HuH-7.5 (cell line): ENCODE measurements at regions not wholly inside any gene's neighbourhood (a gene's known extent, or its start where the extent isn't known, plus 50 kb on each side); places are given as distances from the start of the nearest gene placed in this dataset.
"Not testable (repeated sequence)": the region's sequence is repeated elsewhere in the genome, so short reads cannot be mapped to it uniquely, and the experiment has no call there.

Experiments
- DNase-seq: peaks from one replicate; pipeline ENCODE4 v3.0.0; 2011; ENCODE audit warnings: low spot score

GRCh38 chr5:98309785-98310598 lies 463.5 kb upstream of the RGMB start:
- no peak for DNase-seq

DNA sequence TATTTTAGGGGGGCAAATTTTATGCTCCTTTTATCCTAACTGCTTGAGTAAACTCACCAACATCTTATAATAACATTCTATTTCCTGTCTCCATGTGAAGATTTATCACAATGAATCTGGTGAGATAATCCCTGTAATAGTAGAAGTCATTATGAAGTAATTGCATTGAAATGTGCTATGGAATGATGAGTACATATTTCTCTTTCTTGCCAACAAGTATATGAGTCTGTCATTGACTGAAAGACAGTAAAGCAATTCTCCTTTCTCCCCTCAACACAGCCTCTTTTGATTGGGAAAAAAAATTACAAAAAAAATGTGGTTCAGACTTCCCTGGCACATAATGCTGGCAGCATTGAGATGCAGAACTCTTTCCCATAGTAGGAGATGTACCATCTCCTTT lies 459.2 kb upstream of the RGMB start:
- DNase-seq = no peak

GRCh38 chr5:98318386-98318785 lies 455.1 kb upstream of the RGMB start:
- no peak for DNase-seq

DNA sequence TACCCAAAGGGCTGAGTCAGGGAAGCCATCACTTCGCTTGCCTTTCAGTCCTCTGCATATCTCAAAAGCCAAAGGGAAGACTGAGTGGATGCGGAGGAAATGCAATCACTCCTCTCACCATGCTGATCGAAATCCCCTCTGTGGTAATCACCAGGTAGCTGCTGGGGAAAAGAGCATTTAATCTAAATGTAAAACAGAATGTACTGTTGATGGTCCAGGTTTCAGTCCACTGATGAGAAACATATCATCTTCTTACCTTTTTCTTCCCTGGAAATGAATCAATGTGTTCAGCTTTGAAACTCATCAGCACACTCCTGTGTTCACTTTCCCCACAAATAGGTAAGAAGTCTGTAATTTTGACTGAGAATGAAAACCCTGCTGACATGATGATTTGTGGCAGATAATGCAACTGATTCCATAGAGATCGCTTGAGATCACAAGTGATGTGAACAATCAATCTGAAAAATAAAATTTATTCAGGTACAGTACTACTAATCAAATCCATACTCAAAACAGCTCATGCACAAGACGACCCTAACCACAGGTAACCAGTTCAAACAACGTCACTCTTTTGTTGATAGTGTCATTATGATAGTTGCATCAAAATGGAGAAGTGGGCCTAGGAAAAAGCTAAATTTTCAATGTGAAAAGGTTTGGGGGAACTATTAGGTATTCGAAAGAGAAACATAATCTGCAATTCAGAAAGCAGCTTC lies 454.0 kb upstream of the RGMB start:
- no peak for DNase-seq

GRCh38 chr5:98320343-98320742 lies 453.1 kb upstream of the RGMB start:
- no peak for DNase-seq

- DNase-seq = no peak
Measured at GRCh38 chr5:98321361-98321760, 452.1 kb upstream of the RGMB start.

- not testable (repeated sequence) for DNase-seq
Measured at GRCh38 chr5:98325187-98325586, 448.3 kb upstream of the RGMB start.

DNA sequence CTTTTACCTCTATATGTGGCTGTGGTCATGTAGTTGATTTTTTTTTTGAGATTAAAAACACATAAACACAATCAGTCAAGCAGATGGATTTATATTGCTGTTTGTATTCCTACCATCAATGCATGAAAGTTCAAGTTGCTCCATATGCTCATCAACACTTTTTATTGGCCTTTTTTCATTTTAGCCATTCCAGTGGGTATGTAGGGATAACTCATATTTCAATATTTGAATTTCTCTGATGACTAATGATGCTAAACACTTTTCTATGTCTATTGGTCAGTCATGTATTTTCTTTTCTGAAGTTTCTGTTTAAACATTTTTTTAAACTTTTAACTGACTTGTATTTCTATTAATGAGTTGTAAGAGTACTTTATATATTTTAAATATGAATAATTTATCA lies 445.4 kb upstream of the RGMB start:
- no peak for DNase-seq

GRCh38 chr5:98330871-98331270 lies 442.6 kb upstream of the RGMB start:
- no peak for DNase-seq

DNA sequence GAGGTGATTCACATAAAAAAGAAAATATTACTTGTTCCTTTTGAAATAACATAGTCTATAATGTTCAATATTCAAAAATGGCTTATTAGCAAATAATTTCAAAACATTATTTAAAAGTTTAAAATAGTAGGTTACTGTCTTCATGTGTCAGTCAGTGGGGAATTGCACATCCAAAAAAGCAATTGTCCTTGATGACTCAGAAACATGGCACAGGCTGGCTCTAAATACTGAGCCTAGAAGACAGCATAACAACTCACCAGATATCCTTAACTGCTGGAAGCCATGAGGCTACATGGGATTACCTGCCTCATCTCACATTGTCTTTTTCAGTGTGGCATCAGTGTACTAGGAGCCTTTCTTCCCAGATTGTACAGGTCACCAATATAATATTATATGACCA lies 439.5 kb upstream of the RGMB start:
- no peak for DNase-seq

GRCh38 chr5:98334946-98335345 lies 438.5 kb upstream of the RGMB start:
- DNase-seq = no peak

- DNase-seq = no peak
Measured at GRCh38 chr5:98339141-98339848, 434.2 kb upstream of the RGMB start.

- no peak for DNase-seq
Measured at GRCh38 chr5:98341038-98342032, 432.1 kb upstream of the RGMB start.

GRCh38 chr5:98342958-98343660 lies 430.4 kb upstream of the RGMB start:
- DNase-seq = not testable (repeated sequence)

GRCh38 chr5:98349251-98349989 lies 424.0 kb upstream of the RGMB start:
- no peak for DNase-seq

DNA sequence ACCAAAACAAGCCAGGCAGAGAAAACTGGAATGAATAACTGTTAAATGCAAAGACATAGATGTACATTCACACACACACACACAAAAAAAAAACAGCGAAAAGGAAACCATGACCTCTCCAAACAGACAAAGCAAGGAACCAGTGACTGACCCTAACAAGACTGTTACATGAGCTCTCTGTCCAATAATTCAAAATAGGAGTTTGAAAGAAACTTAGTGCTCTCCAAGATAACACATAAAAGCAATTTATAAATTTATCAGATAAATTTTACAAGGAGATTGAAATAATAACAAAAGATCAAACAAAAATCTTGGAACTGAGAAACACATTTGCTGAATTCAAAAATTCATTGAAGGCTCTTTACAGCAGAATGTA lies 423.5 kb upstream of the RGMB start:
- no peak for DNase-seq

- no peak for DNase-seq
Measured at GRCh38 chr5:98354922-98355321, 418.5 kb upstream of the RGMB start.

GRCh38 chr5:98360548-98360947 lies 412.9 kb upstream of the RGMB start:
- no peak for DNase-seq

GRCh38 chr5:98363157-98363556 lies 410.3 kb upstream of the RGMB start:
- no peak for DNase-seq

DNA sequence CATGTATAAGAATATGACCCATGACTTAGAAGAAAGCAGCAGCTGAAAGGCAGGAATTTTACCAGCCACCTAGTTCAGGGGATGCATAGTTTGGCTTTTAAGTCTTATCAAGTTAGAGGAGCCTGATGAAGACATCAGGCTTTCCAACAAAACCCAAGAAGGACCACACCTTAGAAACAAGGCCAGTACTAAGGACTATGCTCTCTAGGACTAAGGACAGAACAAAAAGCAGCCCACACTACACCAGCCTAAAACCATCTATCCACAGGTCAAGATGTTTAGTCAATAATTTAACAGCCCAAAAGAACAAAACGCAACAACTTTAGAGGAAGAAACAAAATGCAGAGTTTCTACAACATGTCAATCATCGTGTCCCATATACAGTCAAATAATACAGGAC lies 408.9 kb upstream of the RGMB start:
- DNase-seq = no peak
